IPS-20b (cell line): ENCODE measurements at regions not wholly inside any gene's neighbourhood (a gene's known extent, or its start where the extent isn't known, plus 50 kb on each side); places are given as distances from the start of the nearest gene placed in this dataset.
"Not testable (repeated sequence)": the region's sequence is repeated elsewhere in the genome, so short reads cannot be mapped to it uniquely, and the experiment has no call there.

Source experiments
- H3K27ac ChIP-seq: one replicate; pipeline ENCODE4 v1.5.1; 2013; ENCODE audit warnings: low read length
- H3K27me3 ChIP-seq: 2 replicates; pipeline ENCODE4 v1.6.1; 2013; ENCODE audit warnings: mild to moderate bottlenecking, low read length, inconsistent platforms; ENCODE audit not compliant: insufficient read depth
- H3K36me3 ChIP-seq: 2 replicates; pipeline ENCODE4 v1.6.1; 2013; ENCODE audit warnings: low read depth, mild to moderate bottlenecking, inconsistent platforms, low read length, moderate library complexity; ENCODE audit not compliant: insufficient read depth
- H3K4me1 ChIP-seq: 2 replicates; pipeline ENCODE4 v1.6.1; 2013; ENCODE audit warnings: mild to moderate bottlenecking, control low read depth, inconsistent platforms, low read length, moderate library complexity; ENCODE audit not compliant: insufficient read depth
- H3K4me3 ChIP-seq: 2 replicates; pipeline ENCODE4 v1.5.1; 2013; ENCODE audit warnings: mild to moderate bottlenecking, low read length, inconsistent platforms
- H3K9ac ChIP-seq: 2 replicates; pipeline ENCODE4 v1.6.1; 2013; ENCODE audit warnings: low read depth, mild to moderate bottlenecking, inconsistent platforms, low read length, moderate library complexity
- H3K9me3 ChIP-seq: 2 replicates; pipeline ENCODE4 v1.6.1; 2013; ENCODE audit warnings: mild to moderate bottlenecking, low read depth, low read length, inconsistent platforms; ENCODE audit not compliant: insufficient read depth

DNA sequence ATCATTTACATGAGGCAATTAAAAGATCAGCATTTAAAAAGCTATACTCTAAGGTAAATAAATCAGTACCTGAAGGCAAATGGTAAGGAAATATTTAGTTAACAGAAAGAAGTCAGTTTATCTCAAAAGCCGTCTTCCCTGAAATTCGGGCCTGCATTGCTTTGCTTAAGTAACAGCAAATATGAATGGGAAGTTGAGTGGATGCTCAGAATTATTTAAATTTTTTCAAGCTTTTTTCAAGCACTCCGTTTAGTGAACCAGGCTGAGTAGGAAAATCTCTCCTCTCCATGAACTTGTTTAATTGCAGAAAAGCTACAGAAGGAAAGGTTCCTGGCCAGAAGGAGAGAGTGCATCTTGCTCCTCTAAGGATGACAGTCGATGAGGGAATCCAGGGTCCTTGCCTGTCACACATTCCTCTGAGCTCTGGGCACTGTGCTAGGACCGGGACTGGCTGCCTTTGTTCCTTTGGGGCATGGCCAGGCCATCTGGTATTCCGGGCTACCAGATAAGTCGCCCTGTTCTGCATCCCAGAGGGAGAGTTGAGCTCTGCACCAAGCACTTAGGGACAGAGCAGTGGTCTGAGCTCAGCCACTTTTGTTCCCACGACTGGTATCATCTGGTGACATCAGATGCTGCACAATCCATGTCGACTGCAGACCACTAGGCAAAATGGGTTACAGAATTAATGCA is 77.6 kb downstream of the RIN2 start:
- Histone ChIP-seq H3K9me3 (no peaks in the 10 kb centered on the region), H3K4me1 (no peaks in the 10 kb centered on the region), H3K27me3 (no peaks in the 10 kb centered on the region), H3K27ac (no peak overlapping the region), H3K4me3 (no peak overlapping the region), H3K9ac (no peak overlapping the region), H3K36me3 (no peaks in the 10 kb centered on the region)

DNA sequence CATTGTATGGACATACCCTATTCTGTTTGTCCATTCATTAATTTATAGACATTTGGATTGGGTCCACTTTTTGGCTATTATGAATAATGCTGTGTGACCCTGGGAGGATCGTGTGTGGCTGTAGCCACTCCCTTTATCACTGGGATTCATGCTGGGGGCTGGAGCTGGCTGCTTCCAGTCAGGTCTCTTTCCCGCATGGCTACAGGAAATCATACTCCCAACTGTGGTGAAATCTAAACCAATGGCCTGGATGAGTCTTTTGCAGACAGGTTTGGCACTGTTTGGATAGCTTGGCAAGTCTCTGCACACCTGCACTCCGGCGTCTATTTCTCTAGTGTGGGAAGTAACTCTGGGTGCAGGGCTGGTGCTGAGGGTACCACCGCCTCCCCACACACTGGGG is 80.4 kb downstream of the RIN2 start:
- Histone ChIP-seq H3K4me3 (no peak overlapping the region), H3K9me3 (no peaks in the 10 kb centered on the region), H3K36me3 (no peaks in the 10 kb centered on the region), H3K4me1 (no peaks in the 10 kb centered on the region), H3K9ac (no peak overlapping the region), H3K27ac (no peak overlapping the region), H3K27me3 (no peaks in the 10 kb centered on the region)

- Histone ChIP-seq H3K9ac (no peak overlapping the region), H3K27ac (no peak overlapping the region), H3K27me3 (no peaks in the 10 kb centered on the region), H3K36me3 (no peaks in the 10 kb centered on the region), H3K4me1 (no peaks in the 10 kb centered on the region), H3K9me3 (no peaks in the 10 kb centered on the region), H3K4me3 (no peak overlapping the region)
These were observed 81.0 kb downstream of the RIN2 start for GRCh38 chr20:19839053-19839452.

DNA sequence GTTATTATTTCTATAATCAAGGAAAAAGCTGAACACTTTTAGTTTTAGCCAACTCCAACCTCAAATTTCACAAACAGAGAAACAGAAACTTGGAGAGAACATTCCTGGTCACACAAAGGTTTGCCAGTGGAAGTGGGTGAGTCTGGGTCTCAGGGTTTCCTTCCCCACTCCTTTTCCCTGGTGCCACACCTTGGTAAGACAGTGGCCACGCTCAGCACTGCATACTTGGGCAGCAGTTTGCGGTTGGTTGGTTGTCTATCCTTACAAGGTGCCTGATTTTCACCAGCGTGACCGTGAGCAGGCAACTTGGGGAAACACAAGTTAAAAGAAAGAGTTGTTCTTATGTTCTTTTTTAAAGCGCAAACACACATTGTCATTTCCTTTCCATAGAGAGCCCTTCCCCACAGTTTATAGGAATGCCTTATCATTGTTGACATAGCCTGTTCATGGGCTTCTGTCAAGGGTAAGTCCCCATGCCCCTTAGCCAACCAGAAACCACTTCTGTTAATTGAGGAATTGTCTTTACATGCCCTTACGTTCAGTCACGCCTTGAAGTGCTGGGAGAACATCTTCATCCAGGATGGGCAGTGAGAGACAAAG is 82.2 kb downstream of the RIN2 start:
- Histone ChIP-seq H3K36me3 (no peaks in the 10 kb centered on the region), H3K9ac (no peak overlapping the region), H3K9me3 (no peaks in the 10 kb centered on the region), H3K4me3 (no peak overlapping the region), H3K4me1 (no peaks in the 10 kb centered on the region), H3K27ac (no peak overlapping the region), H3K27me3 (no peaks in the 10 kb centered on the region)

DNA sequence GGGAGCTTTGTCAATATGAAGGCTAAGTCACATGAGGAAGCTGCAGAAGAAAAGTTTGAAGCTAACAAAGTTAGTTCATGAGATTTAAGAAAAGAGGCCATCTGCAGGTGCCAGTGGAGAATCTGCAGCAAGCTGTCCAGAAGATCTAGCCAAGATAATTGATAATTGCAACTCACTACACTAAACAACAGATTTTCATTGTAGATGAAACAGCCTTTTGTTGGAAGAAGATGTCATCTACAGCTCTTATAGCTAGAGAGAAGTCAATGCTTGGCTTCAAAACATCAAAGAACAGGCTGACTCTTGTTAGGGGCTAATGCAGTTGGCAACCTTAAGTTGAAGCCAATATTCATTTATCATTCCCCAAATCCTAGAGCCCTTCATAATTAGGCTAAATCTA is 83.7 kb downstream of the RIN2 start:
- Histone ChIP-seq H3K36me3 (no peaks in the 10 kb centered on the region), H3K27me3 (no peaks in the 10 kb centered on the region)

GRCh38 chr20:19844850-19845249 is 86.8 kb downstream of the RIN2 start:
- H3K27me3 ChIP-seq, H3K4me1 ChIP-seq, H3K9me3 ChIP-seq, H3K4me3 ChIP-seq, H3K36me3 ChIP-seq, H3K27ac ChIP-seq, H3K9ac ChIP-seq: not testable (repeated sequence)

More for the DNA sequence above, 83.7 kb downstream of the RIN2 start:
- no peak overlapping the region for H3K27ac ChIP-seq
- H3K9me3 ChIP-seq: no peaks in the 10 kb centered on the region
- H3K4me3 ChIP-seq: no peak overlapping the region
- H3K4me1 ChIP-seq: no peaks in the 10 kb centered on the region
- H3K9ac ChIP-seq: no peak overlapping the region

DNA sequence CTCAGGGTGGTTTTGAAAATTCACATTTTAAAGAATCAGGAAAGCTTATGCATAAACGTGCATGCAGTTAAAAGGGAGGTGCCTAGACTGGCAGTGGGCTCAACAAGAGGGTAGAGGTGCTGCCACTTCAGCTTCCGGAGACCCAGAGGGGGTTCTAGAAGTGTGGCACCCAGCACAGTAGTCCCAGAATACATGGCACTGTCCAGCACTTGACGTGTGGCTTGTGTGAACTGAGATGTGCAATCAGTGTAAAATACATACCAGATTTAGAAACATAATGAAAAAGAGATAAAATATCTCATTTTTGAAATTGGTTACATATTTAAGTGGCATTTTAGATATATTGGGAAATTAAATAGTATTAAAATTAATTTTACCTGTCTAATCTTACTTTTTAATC is 89.3 kb downstream of the RIN2 start:
- no peaks in the 10 kb centered on the region for H3K27me3 ChIP-seq
- no peaks in the 10 kb centered on the region for H3K9me3 ChIP-seq
- H3K9ac ChIP-seq: no peak overlapping the region
- no peak overlapping the region for H3K4me3 ChIP-seq
- no peaks in the 10 kb centered on the region for H3K36me3 ChIP-seq
- no peaks in the 10 kb centered on the region for H3K4me1 ChIP-seq
- H3K27ac ChIP-seq: no peak overlapping the region

- Histone ChIP-seq H3K4me1 (no peaks in the 10 kb centered on the region), H3K9ac (no peak overlapping the region), H3K36me3 (no peaks in the 10 kb centered on the region), H3K27me3 (no peaks in the 10 kb centered on the region), H3K4me3 (no peak overlapping the region), H3K9me3 (no peaks in the 10 kb centered on the region), H3K27ac (no peak overlapping the region)
These were observed 91.5 kb downstream of the RIN2 start for GRCh38 chr20:19849341-19850197.

GRCh38 chr20:19850198-19850533 is 92.1 kb downstream of the RIN2 start:
- Histone ChIP-seq H3K36me3 (no peaks in the 10 kb centered on the region), H3K27me3 (no peaks in the 10 kb centered on the region), H3K27ac (no peak overlapping the region), H3K9ac (no peak overlapping the region), H3K9me3 (no peaks in the 10 kb centered on the region), H3K4me3 (no peak overlapping the region), H3K4me1 (no peaks in the 10 kb centered on the region)

DNA sequence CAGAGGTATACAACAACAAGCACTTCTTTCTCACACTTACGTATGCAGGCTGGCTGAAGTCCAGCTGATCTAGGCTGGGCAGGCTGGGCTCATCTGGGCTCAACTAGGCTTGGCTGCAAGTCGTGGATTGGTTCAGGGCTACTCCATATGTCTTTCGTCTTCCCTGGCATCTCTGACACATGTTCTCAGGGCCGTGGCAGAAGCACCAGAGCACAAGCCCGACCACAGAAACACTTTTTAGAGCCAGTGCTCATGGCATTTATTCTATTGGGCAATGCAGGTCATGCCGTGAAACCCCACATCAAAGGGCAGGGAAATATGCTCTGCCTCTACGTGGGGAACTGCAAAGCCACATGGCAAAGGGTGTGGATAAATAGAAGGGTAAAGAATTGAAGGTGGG is 93.8 kb downstream of the RIN2 start:
- Histone ChIP-seq H3K27ac (no peak overlapping the region), H3K4me1 (no peaks in the 10 kb centered on the region), H3K27me3 (no peaks in the 10 kb centered on the region), H3K9me3 (no peaks in the 10 kb centered on the region), H3K4me3 (no peak overlapping the region), H3K36me3 (no peaks in the 10 kb centered on the region), H3K9ac (no peak overlapping the region)

DNA sequence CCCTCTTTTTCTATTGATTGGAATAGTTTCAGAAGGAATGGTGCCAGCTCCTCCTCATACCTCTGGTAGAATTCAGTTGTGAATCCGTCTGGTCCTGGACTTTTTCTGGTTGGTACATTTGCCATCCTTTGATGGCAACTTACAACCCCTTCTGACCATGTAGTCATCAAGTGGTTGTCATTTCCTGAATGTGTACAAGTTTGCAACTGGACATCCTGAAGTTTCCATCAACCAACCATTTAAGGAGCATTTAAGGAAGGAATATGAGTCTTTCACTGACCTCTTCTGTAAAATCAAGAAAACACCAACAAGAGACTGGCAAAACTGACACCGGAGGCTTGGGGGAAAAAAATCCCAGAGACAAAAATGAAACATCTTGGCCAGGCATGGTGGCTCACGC is 97.4 kb downstream of the RIN2 start:
- Histone ChIP-seq H3K9ac (no peak overlapping the region), H3K9me3 (no peaks in the 10 kb centered on the region), H3K27ac (no peak overlapping the region), H3K27me3 (no peaks in the 10 kb centered on the region), H3K4me3 (no peak overlapping the region), H3K36me3 (no peaks in the 10 kb centered on the region), H3K4me1 (no peaks in the 10 kb centered on the region)
